ENCODE measurements at regions not wholly inside any gene's neighbourhood (a gene's known extent, or its start where the extent isn't known, plus 50 kb on each side); places are given as distances from the start of the nearest gene placed in this dataset.

DNA sequence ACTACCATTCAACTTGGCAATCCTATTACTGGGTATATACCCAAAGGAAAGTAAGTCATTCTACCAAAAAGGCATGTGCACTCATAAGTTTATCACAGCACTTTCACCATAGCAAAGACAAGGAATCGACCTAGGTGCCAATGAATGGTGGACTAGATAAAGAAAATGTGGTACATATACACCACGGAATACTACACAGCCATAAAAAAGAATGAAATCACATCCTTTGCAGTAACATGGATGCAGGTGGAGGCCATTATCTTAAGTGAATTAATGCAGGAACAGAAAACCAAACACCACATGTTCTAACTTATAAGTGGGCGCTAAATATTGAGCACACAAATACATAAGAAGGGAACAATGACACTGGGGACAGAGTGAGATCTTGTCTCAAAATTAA lies 65.8 kb upstream of the SUB1 start:
- no peak overlapping the region for H3K27ac ChIP-seq (ENCODE audit: low read depth in 1 of 2, low read length in 2 of 2)
- H3K4me1 ChIP-seq (ENCODE audit: control insufficient read depth in 4 of 4, insufficient read depth in 4 of 4, low read length in 3 of 4): no peaks in the 10 kb centered on the region
- DNase-seq (ENCODE audit: low spot score): no peak
- H3K36me3 ChIP-seq (ENCODE audit: control insufficient read depth in 4 of 4, insufficient read depth in 3 of 4, low read depth in 1 of 4, low read length in 3 of 4): no peaks in the 10 kb centered on the region
- no peaks in the 10 kb centered on the region for H3K9me3 ChIP-seq (ENCODE audit: control insufficient read depth in 4 of 4, low read length in 3 of 4)
- no peak for TF ChIP-seq ZBTB33 (IDR thresholded peaks at IDR 0.05)
- TF ChIP-seq, protein P1, sequence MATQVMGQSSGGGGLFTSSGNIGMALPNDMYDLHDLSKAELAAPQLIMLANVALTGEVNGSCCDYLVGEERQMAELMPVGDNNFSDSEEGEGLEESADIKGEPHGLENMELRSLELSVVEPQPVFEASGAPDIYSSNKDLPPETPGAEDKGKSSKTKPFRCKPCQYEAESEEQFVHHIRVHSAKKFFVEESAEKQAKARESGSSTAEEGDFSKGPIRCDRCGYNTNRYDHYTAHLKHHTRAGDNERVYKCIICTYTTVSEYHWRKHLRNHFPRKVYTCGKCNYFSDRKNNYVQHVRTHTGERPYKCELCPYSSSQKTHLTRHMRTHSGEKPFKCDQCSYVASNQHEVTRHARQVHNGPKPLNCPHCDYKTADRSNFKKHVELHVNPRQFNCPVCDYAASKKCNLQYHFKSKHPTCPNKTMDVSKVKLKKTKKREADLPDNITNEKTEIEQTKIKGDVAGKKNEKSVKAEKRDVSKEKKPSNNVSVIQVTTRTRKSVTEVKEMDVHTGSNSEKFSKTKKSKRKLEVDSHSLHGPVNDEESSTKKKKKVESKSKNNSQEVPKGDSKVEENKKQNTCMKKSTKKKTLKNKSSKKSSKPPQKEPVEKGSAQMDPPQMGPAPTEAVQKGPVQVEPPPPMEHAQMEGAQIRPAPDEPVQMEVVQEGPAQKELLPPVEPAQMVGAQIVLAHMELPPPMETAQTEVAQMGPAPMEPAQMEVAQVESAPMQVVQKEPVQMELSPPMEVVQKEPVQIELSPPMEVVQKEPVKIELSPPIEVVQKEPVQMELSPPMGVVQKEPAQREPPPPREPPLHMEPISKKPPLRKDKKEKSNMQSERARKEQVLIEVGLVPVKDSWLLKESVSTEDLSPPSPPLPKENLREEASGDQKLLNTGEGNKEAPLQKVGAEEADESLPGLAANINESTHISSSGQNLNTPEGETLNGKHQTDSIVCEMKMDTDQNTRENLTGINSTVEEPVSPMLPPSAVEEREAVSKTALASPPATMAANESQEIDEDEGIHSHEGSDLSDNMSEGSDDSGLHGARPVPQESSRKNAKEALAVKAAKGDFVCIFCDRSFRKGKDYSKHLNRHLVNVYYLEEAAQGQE (IDR thresholded peaks at IDR 0.05): no peak
- no peak for TF ChIP-seq FOXA2 (IDR thresholded peaks at IDR 0.05)
- TF ChIP-seq HNF4G (IDR thresholded peaks at IDR 0.05): no peak
- TF ChIP-seq CTCF (IDR thresholded peaks at IDR 0.05; ENCODE audit: low read depth, low read length, missing input control): no peak
- H3K4me3 ChIP-seq (ENCODE audit: low read depth in 1 of 3, low read length in 3 of 3): no peak overlapping the region
- 87% methylated on average over 3 of the region's 3 CpGs for WGBS
- H3K27me3 ChIP-seq (ENCODE audit: control insufficient read depth in 4 of 4, insufficient read depth in 4 of 4, low read length in 3 of 4): peaks cover 0 to 4% (median 0%) of the 10 kb centered on the region in 4 donors
- no peak overlapping the region for H3K9ac ChIP-seq (ENCODE audit: low read depth in 1 of 2, low read length in 2 of 2)

DNA sequence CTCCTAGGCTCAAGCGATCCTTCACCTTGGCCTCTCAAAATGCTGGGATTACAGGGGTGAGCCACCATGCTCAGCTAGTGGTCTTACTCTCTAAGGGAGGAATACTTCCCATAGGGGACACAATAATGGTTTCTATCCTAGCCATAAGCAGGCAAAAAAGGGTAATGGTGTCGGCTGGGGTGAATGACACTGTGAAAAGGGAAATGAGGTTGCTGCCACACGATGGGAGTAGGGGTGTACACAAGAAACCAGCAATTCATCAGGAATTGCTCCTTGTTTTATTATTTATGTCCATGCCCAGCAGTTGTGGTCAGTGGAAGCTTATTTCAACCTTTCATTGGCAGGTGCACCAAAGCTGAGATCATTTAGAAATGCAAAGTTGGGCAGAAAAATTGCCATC lies 70.3 kb upstream of the ZFR start:
- Histone ChIP-seq H3K27ac (ENCODE audit: low read depth in 1 of 2, low read length in 2 of 2) (no peak overlapping the region), H3K4me3 (ENCODE audit: low read depth in 1 of 3, low read length in 3 of 3) (no peak overlapping the region), H3K36me3 (ENCODE audit: control insufficient read depth in 4 of 4, insufficient read depth in 3 of 4, low read depth in 1 of 4, low read length in 3 of 4) (no peaks in the 10 kb centered on the region), H3K27me3 (ENCODE audit: control insufficient read depth in 4 of 4, insufficient read depth in 4 of 4, low read length in 3 of 4) (peaks cover 0 to 4% (median 0%) of the 10 kb centered on the region in 4 donors), H3K9me3 (ENCODE audit: control insufficient read depth in 4 of 4, low read length in 3 of 4) (no peaks in the 10 kb centered on the region), H3K4me1 (ENCODE audit: control insufficient read depth in 4 of 4, insufficient read depth in 4 of 4, low read length in 3 of 4) (no peaks in the 10 kb centered on the region), H3K9ac (ENCODE audit: low read depth in 1 of 2, low read length in 2 of 2) (no peak overlapping the region)
- no peak for DNase-seq (ENCODE audit: low spot score)
- 60% methylated on average over 3 of the region's 3 CpGs for WGBS
- TF ChIP-seq FOXA2 (IDR thresholded peaks at IDR 0.05) (no peak), RXRA (IDR thresholded peaks at IDR 0.05) (no peak), ZBTB33 (IDR thresholded peaks at IDR 0.05) (no peak), CTCF (IDR thresholded peaks at IDR 0.05; ENCODE audit: low read depth, low read length, missing input control) (no peak), JUND (IDR thresholded peaks at IDR 0.05) (no peak), YY1 (IDR thresholded peaks at IDR 0.05) (no peak), NR2F2 (IDR thresholded peaks at IDR 0.05) (no peak), MAX (IDR thresholded peaks at IDR 0.05) (no peak), HNF4A (conservative IDR thresholded peaks at IDR 0.05) (no peak), RAD21 (IDR thresholded peaks at IDR 0.05) (no peak), FOXA1 (IDR thresholded peaks at IDR 0.05) (no peak)
- TF ChIP-seq, protein P1 (IDR thresholded peaks at IDR 0.05): no peak
- TF ChIP-seq, protein P2, sequence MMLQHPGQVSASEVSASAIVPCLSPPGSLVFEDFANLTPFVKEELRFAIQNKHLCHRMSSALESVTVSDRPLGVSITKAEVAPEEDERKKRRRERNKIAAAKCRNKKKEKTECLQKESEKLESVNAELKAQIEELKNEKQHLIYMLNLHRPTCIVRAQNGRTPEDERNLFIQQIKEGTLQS (IDR thresholded peaks at IDR 0.05): no peak

Data from liver (tissue), 8 donors.